ENCODE measurements at regions not wholly inside any gene's neighbourhood (a gene's known extent, or its start where the extent isn't known, plus 50 kb on each side); places are given as distances from the start of the nearest gene placed in this dataset.

DNA sequence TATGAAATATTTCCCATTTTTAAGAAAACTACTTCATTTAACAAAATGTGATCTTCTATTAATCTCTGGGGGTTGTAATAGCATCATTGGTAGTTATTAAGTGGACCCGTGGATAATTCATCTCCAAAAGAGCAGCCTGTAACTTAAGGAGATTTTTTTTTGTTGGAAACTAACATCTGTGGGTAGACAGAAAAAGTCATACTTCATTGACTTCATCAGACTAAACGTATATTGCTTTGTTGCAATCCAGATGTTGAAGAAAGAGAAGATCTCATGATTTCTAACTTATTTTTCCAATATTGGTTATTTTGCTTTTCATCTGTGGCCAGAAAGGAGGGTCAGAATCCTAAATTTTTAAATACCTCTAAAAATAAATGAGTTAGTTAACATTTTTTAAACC is 296.5 kb upstream of the MIR17HG start:
- H3K4me3 ChIP-seq (replicated peaks in 1 of 2; ENCODE audit: low read depth in 1 of 2, low read length in 2 of 2), result no peak overlapping the region
- H3K4me2 ChIP-seq (ENCODE audit: low read length), result no peak overlapping the region
- H3K9me3 ChIP-seq (ENCODE audit: control insufficient read depth in 1 of 2, insufficient read depth in 1 of 2, low read depth in 1 of 2, low read length in 2 of 2), result 0 out of 4 replicates have a peak, but pooled peaks cover 0 to 3% of the 10 kb centered on the region in 2 experiments
- ChIA-PET CTCF (no interaction called here), RAD21 (ENCODE audit: low non-redundant PET in 1 of 2, low total read pairs in 2 of 2, uncharacterized antibody in 2 of 2, unreplicated experiment in 2 of 2) (no interaction called here), POLR2A (no interaction called here)
- H4K20me1 ChIP-seq (ENCODE audit: insufficient read depth), result no peaks in the 10 kb centered on the region
- TF ChIP-seq, protein P1, sequence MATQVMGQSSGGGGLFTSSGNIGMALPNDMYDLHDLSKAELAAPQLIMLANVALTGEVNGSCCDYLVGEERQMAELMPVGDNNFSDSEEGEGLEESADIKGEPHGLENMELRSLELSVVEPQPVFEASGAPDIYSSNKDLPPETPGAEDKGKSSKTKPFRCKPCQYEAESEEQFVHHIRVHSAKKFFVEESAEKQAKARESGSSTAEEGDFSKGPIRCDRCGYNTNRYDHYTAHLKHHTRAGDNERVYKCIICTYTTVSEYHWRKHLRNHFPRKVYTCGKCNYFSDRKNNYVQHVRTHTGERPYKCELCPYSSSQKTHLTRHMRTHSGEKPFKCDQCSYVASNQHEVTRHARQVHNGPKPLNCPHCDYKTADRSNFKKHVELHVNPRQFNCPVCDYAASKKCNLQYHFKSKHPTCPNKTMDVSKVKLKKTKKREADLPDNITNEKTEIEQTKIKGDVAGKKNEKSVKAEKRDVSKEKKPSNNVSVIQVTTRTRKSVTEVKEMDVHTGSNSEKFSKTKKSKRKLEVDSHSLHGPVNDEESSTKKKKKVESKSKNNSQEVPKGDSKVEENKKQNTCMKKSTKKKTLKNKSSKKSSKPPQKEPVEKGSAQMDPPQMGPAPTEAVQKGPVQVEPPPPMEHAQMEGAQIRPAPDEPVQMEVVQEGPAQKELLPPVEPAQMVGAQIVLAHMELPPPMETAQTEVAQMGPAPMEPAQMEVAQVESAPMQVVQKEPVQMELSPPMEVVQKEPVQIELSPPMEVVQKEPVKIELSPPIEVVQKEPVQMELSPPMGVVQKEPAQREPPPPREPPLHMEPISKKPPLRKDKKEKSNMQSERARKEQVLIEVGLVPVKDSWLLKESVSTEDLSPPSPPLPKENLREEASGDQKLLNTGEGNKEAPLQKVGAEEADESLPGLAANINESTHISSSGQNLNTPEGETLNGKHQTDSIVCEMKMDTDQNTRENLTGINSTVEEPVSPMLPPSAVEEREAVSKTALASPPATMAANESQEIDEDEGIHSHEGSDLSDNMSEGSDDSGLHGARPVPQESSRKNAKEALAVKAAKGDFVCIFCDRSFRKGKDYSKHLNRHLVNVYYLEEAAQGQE (IDR thresholded peaks at IDR 0.05; ENCODE audit: low read depth), result no peak
- TF ChIP-seq CBX3 (IDR thresholded peaks at IDR 0.05; ENCODE audit: low read depth) (no peak), JUND (IDR thresholded peaks at IDR 0.05) (no peak), SIN3A (IDR thresholded peaks at IDR 0.05; ENCODE audit: low read depth) (no peak), ELF1 (IDR thresholded peaks at IDR 0.05; ENCODE audit: borderline replicate concordance, low read depth) (no peak), EGR1 (IDR thresholded peaks at IDR 0.05; ENCODE audit: low read depth) (no peak)
- TF ChIP-seq, protein P2, sequence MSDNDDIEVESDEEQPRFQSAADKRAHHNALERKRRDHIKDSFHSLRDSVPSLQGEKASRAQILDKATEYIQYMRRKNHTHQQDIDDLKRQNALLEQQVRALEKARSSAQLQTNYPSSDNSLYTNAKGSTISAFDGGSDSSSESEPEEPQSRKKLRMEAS (IDR thresholded peaks at IDR 0.05), result no peak
- no peaks in the 10 kb centered on the region for H3K36me3 ChIP-seq (ENCODE audit: control insufficient read depth in 1 of 2, insufficient read depth in 2 of 2, low read length in 2 of 2)
- H3K27ac ChIP-seq (ENCODE audit: low read depth, low read length), result no peak overlapping the region
- H2AFZ ChIP-seq (ENCODE audit: low read depth, low read length, poor library complexity, severe bottlenecking), result no peak overlapping the region
- intact Hi-C loops (cut with micrococcal nuclease), result no loop called here
- H3K27me3 ChIP-seq (ENCODE audit: insufficient read depth, low read length), result no peaks in the 10 kb centered on the region
- H3K79me2 ChIP-seq (ENCODE audit: insufficient read depth, low read length), result no peaks in the 10 kb centered on the region
- no peaks in the 10 kb centered on the region for H3K9me2 ChIP-seq (ENCODE audit: insufficient read depth)
- no peak for ATAC-seq
- BruUV-seq (replicated peaks), result no TSS peak
- no peak for DNase-seq (ENCODE audit: low read depth, low spot score)
- H3K4me1 ChIP-seq (ENCODE audit: control insufficient read depth in 1 of 2, insufficient read depth in 2 of 2, low read length in 2 of 2), result no peaks in the 10 kb centered on the region
- no peak overlapping the region for H3K9ac ChIP-seq (ENCODE audit: low read length)

DNA sequence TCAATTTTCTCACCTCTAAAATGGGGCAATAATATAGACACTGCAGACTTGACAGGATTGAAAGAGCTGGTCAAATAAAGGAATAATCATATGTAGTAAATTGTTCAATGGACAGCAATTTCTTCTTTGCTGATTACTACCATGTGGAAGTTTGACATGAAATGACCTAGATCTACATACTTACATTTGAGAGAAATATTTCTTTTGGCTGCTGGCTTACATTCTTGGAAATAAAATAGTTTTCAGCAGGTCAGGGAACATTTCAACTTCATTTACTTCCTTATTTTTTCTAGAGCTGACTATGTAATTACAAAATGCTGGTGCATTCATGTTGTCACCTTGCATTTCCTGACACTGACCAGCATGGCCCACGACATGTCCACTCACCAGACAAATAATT is 294.6 kb upstream of the MIR17HG start:
- Histone ChIP-seq H3K79me2 (ENCODE audit: insufficient read depth, low read length) (no peaks in the 10 kb centered on the region), H3K27ac (ENCODE audit: low read depth, low read length) (no peak overlapping the region), H3K36me3 (ENCODE audit: control insufficient read depth in 1 of 2, insufficient read depth in 2 of 2, low read length in 2 of 2) (no peaks in the 10 kb centered on the region), H3K9me3 (ENCODE audit: control insufficient read depth in 1 of 2, insufficient read depth in 1 of 2, low read depth in 1 of 2, low read length in 2 of 2) (0 out of 4 replicates have a peak, but pooled peaks cover 0 to 3% of the 10 kb centered on the region in 2 experiments), H3K4me3 (replicated peaks in 1 of 2; ENCODE audit: low read depth in 1 of 2, low read length in 2 of 2) (no peak overlapping the region), H3K9me2 (ENCODE audit: insufficient read depth) (no peaks in the 10 kb centered on the region), H4K20me1 (ENCODE audit: insufficient read depth) (no peaks in the 10 kb centered on the region), H3K4me1 (ENCODE audit: control insufficient read depth in 1 of 2, insufficient read depth in 2 of 2, low read length in 2 of 2) (no peaks in the 10 kb centered on the region), H3K27me3 (ENCODE audit: insufficient read depth, low read length) (no peaks in the 10 kb centered on the region), H3K9ac (ENCODE audit: low read length) (no peak overlapping the region), H3K4me2 (ENCODE audit: low read length) (no peak overlapping the region), H2AFZ (ENCODE audit: low read depth, low read length, poor library complexity, severe bottlenecking) (no peak overlapping the region)
- POLR2A ChIA-PET, result no interaction called here
- ATAC-seq, result no peak
- DNase-seq (ENCODE audit: low read depth, low spot score), result no peak
- RAD21 ChIA-PET (ENCODE audit: low non-redundant PET in 1 of 2, low total read pairs in 2 of 2, uncharacterized antibody in 2 of 2, unreplicated experiment in 2 of 2), result no interaction called here
- BruUV-seq (replicated peaks), result no TSS peak
- intact Hi-C loops (cut with micrococcal nuclease), result no loop called here
- CTCF ChIA-PET, result no interaction called here
- TF ChIP-seq, protein P3, sequence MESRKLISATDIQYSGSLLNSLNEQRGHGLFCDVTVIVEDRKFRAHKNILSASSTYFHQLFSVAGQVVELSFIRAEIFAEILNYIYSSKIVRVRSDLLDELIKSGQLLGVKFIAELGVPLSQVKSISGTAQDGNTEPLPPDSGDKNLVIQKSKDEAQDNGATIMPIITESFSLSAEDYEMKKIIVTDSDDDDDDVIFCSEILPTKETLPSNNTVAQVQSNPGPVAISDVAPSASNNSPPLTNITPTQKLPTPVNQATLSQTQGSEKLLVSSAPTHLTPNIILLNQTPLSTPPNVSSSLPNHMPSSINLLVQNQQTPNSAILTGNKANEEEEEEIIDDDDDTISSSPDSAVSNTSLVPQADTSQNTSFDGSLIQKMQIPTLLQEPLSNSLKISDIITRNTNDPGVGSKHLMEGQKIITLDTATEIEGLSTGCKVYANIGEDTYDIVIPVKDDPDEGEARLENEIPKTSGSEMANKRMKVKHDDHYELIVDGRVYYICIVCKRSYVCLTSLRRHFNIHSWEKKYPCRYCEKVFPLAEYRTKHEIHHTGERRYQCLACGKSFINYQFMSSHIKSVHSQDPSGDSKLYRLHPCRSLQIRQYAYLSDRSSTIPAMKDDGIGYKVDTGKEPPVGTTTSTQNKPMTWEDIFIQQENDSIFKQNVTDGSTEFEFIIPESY (IDR thresholded peaks at IDR 0.05; ENCODE audit: extremely low read depth, insufficient replicate concordance, low read length), result no peak
- TF ChIP-seq EZH2 (IDR thresholded peaks at IDR 0.05) (no peak), TCF7L2 (IDR thresholded peaks at IDR 0.05; ENCODE audit: borderline replicate concordance, extremely low read depth, insufficient read depth, insufficient read length) (no peak), ZFX (IDR thresholded peaks at IDR 0.05) (no peak), SIN3A (IDR thresholded peaks at IDR 0.05; ENCODE audit: low read depth) (no peak), ELF1 (IDR thresholded peaks at IDR 0.05; ENCODE audit: borderline replicate concordance, low read depth) (no peak), JUND (IDR thresholded peaks at IDR 0.05) (no peak)
- TF ChIP-seq, protein P1 (IDR thresholded peaks at IDR 0.05; ENCODE audit: low read depth), result no peak

All from HCT116 (cell line).